Astrocyte (in vitro differentiated cells and primary cell): ENCODE measurements at regions not wholly inside any gene's neighbourhood (a gene's known extent, or its start where the extent isn't known, plus 50 kb on each side); places are given as distances from the start of the nearest gene placed in this dataset.
"Not testable (repeated sequence)": the region's sequence is repeated elsewhere in the genome, so short reads cannot be mapped to it uniquely, and the experiment has no call there.

ENCODE experiments used
- CTCF ChIP-seq: IDR thresholded peaks from 2 replicates; pipeline ENCODE4 v1.5.1; 2011; ENCODE audit warnings: low read depth, mild to moderate bottlenecking, inconsistent platforms, low read length, moderate library complexity; ENCODE audit not compliant: insufficient read depth
- EZH2 ChIP-seq: IDR thresholded peaks from 2 replicates; pipeline ENCODE4 v1.6.1; 2012; ENCODE audit warnings: mild to moderate bottlenecking, low read length, inconsistent platforms; ENCODE audit not compliant: insufficient read depth

- TF ChIP-seq CTCF, EZH2: not testable (repeated sequence)
These were observed 60.5 kb upstream of the XPO1 start for GRCh38 chr2:61598515-61599156.
